Epithelial cell of esophagus (primary cell): ENCODE measurements at regions not wholly inside any gene's neighbourhood (a gene's known extent, or its start where the extent isn't known, plus 50 kb on each side); places are given as distances from the start of the nearest gene placed in this dataset.
"Not testable (repeated sequence)": the region's sequence is repeated elsewhere in the genome, so short reads cannot be mapped to it uniquely, and the experiment has no call there.

Experiments
- DNase-seq: peaks from one replicate; pipeline ENCODE4 v3.0.0; 2010; ENCODE audit warnings: low read depth
- H3K4me3 ChIP-seq: 2 replicates; pipeline ENCODE4 v1.5.1; 2011; ENCODE audit warnings: mild to moderate bottlenecking, low read length, control low read depth
- CTCF ChIP-seq: IDR thresholded peaks from 2 replicates; pipeline ENCODE4 v1.5.1; 2011; ENCODE audit warnings: low read depth, mild to moderate bottlenecking, low read length, control low read depth, inconsistent platforms; ENCODE audit not compliant: insufficient read depth; ENCODE audit errors: missing control alignments

GRCh38 chr12:25705261-25705660 lies 152.2 kb upstream of the LMNTD1 start:
- no peak overlapping the region for H3K4me3 ChIP-seq
- no peak for DNase-seq
- no peak for TF ChIP-seq CTCF

- not testable (repeated sequence) for H3K4me3 ChIP-seq, DNase-seq
These were observed 153.6 kb upstream of the LMNTD1 start for GRCh38 chr12:25706646-25707045.

- no peak for DNase-seq
These were observed 154.0 kb upstream of the LMNTD1 start for GRCh38 chr12:25707056-25707455.

GRCh38 chr12:25708661-25709060 lies 155.6 kb upstream of the LMNTD1 start:
- DNase-seq = no peak
- no peak for TF ChIP-seq CTCF
- no peak overlapping the region for H3K4me3 ChIP-seq

More at GRCh38 chr12:25707056-25707455, 154.0 kb upstream of the LMNTD1 start:
- H3K4me3 ChIP-seq = no peak overlapping the region
- no peak for TF ChIP-seq CTCF

GRCh38 chr12:25710128-25710527 lies 157.0 kb upstream of the LMNTD1 start:
- no peak overlapping the region for H3K4me3 ChIP-seq
- DNase-seq = no peak
- TF ChIP-seq CTCF = no peak

GRCh38 chr12:25710938-25711605 lies 158.0 kb upstream of the LMNTD1 start:
- H3K4me3 ChIP-seq = not testable (repeated sequence)
- peak; percentile 86 for DNase-seq

- TF ChIP-seq CTCF = no peak
- no peak for DNase-seq
- no peak overlapping the region for H3K4me3 ChIP-seq
These were observed 159.1 kb upstream of the LMNTD1 start for GRCh38 chr12:25712169-25712568.

GRCh38 chr12:25713264-25713663 lies 160.2 kb upstream of the LMNTD1 start:
- no peak for TF ChIP-seq CTCF
- DNase-seq = no peak
- no peak overlapping the region for H3K4me3 ChIP-seq
